CD1c-positive myeloid dendritic cell (primary cell): ENCODE measurements at regions not wholly inside any gene's neighbourhood (a gene's known extent, or its start where the extent isn't known, plus 50 kb on each side); places are given as distances from the start of the nearest gene placed in this dataset.
A peak's percentile ranks its signal among the peaks of the same experiment; 100 is the strongest.
"Not testable (repeated sequence)": the region's sequence is repeated elsewhere in the genome, so short reads cannot be mapped to it uniquely, and the experiment has no call there.

Experiments
- DNase-seq: peaks from one replicate; pipeline ENCODE4 v3.0.0-alpha.2; 2016; ENCODE audit errors: extremely low spot score

GRCh38 chr10:8379906-8380832 is 325.7 kb downstream of the GATA3 start:
- DNase-seq = no peak

- DNase-seq = no peak
Observed at GRCh38 chr10:8380833-8381496, 326.5 kb downstream of the GATA3 start.

- no peak for DNase-seq
Observed at GRCh38 chr10:8386781-8387180, 332.3 kb downstream of the GATA3 start.

- DNase-seq = no peak
Observed at GRCh38 chr10:8389630-8390029, 335.1 kb downstream of the GATA3 start.

GRCh38 chr10:8392216-8392615 is 337.7 kb downstream of the GATA3 start:
- DNase-seq = no peak

- no peak for DNase-seq
Observed at GRCh38 chr10:8393531-8393930, 339.0 kb downstream of the GATA3 start.

- DNase-seq = no peak
Observed at GRCh38 chr10:8396675-8397074, 342.2 kb downstream of the GATA3 start.

GRCh38 chr10:8398771-8399170 is 344.3 kb downstream of the GATA3 start:
- DNase-seq = no peak

GRCh38 chr10:8400151-8400550 is 345.7 kb downstream of the GATA3 start:
- no peak for DNase-seq

- no peak for DNase-seq
Observed at GRCh38 chr10:8400892-8401291, 346.4 kb downstream of the GATA3 start.

DNA sequence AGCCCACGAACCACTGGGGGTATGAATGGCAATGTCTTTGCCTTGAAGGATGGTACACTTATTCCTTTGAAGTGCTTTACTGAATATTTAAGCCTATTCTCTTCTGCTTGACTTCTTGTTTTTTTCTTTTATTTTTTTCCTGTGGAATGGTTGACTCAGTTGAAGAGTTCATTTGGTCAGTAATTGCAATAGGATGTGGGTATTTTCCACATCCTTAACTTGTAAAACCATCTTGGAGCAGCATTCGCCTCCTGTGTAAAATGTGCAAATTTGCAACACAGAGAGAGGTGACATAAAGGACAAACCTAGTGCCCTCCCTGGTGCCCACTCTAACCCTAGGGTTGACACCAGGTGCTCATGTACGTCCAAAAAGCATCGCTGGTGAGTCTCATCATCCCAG is 347.0 kb downstream of the GATA3 start:
- DNase-seq = no peak

DNA sequence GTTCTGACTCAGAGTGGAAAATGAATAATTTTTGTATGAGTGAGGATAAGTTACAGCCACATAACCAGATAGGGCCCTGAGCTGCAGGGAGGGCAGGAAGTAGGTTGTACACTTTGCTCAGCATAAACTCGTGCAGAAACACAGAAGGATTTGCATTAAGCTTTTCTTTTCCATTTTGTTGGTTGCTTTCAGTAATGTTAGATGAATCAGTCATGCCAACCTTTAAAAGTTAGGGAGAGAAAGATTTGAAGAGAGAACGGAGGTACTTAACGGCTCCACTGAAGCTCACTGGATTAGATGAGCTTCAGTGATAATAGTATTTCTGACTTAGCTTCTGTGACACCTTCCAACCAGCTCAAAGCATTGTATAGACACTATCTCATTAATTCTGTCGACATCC is 348.1 kb downstream of the GATA3 start:
- peak; percentile 3 for DNase-seq

- DNase-seq = no peak
Observed at GRCh38 chr10:8403711-8404371, 349.4 kb downstream of the GATA3 start.

DNA sequence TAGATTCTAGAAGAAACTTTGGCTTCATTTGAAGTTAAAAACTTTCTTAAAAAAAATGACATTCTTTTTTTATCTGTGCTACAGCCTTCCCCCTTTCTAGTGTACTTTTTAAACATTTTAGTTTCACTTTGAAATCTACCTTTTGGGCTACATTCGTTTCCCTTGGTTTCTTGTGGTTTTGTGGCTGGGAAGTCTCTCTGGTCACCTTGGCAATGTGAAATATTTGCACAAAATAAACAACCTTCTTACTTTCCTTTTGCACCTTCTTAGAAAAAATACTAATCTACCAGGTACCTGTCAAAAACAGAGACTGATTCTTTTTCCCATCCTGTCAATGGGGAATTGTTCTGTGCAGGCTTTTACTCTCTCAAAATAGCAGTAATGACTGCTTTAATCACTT is 350.2 kb downstream of the GATA3 start:
- DNase-seq = peak; percentile 42

- no peak for DNase-seq
Observed at GRCh38 chr10:8405596-8405995, 351.1 kb downstream of the GATA3 start.

- no peak for DNase-seq
Observed at GRCh38 chr10:8407501-8408021, 353.1 kb downstream of the GATA3 start.

DNA sequence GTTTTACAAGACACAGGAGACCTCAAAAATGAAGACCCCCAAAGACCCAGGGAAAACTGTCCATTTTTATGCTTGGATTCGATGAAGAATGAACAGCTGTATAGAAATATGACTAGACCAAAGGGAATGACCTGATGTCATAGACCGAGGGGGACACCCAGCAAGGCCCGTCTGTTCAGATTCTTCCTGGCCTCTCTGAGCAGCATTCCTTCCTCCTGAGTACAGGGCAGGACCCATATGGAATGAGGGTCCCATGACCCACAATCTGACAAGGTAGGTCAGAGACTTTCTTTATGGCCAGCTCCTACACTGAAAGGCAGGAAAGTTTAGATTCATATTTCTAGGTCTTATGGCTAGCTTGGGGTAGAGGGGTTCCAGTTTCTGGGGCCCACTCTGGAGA is 356.0 kb downstream of the GATA3 start:
- no peak for DNase-seq

DNA sequence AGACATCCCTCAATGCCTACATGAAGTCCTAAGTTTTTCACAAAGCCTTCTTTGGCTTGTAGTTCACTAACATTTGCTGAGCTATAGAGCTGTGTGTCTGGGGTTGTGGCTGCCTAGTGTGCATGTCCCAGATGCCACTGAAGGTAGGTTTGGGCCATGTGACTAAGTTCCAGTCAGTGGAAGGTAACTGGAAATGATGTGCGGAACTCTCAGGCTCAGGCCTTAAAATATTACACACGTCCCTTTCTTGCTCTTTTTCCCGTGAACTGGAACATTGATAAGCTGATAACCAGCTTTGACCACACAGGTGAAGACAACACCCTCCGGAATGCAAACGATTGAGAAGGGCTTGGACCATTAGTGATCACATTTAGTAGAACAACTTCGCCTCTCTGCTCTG is 358.1 kb downstream of the GATA3 start:
- no peak for DNase-seq

DNA sequence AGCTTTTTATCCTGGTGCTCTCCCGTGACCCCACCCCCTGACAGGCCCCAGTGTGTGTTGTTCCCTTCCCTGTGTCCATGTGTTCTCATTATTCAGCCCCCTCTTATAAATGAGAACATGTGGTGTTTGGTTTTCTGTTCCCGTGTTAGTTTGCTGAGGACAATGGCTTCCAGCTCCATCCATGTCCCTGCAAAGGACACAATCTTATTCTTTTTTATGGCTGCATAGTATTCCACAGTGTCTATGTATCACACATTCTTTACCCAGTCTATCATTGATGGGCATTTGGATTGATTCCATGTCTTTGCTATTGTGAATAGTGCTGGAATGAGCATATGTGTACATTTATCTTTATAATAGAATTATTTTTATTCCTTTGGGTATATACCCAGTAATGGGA is 360.5 kb downstream of the GATA3 start:
- DNase-seq = not testable (repeated sequence)

DNA sequence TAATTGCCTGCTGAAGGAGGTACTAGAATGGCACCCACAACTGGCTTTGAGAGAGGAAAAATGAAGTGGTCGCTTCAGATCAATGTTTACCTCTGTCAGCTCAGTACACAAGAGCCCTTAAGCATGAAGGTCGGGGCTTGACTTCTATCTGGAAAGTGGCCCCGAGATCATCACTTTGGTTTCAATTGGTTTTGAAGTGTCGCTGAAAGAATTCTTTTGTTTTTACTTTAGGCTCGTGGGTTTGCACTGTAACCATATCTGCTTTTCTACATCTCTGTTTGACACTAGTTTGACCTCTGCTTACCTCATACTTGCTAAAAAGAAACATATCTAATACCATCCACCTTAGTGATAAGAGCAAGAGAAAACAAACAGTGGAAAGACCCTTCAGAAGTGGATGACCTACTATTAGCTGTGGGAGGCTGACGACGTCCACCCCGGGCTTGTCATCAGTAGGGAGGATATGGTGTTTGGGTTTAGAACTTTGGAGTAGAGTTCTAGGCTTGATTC is 361.8 kb downstream of the GATA3 start:
- DNase-seq = no peak

DNA sequence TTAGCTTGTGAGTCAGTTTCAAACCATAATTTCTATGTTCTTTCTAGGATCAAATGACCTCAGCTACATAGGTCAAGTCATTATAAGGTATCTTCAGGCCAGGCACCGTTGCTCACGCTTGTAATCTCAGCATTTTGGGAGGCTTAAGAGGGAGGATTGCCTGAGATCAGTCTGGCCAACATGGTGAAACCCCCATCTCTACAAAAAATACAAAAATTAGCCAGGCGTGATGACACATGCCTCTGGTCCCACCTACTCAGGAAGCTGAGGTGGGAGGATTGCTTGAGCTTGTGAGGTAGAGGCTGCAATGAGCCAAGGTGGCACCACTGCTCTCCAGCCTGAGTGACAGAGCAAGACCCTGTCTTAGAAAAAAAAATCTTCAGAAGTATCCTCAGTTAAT is 362.3 kb downstream of the GATA3 start:
- no peak for DNase-seq

- DNase-seq = no peak
Observed at GRCh38 chr10:8417631-8418030, 363.1 kb downstream of the GATA3 start.
